Hematopoietic multipotent progenitor cell treated with erythropoietin and hydrocortisone succinate and interleukin-3 and kit ligand, for 17 days (in vitro differentiated cells): ENCODE measurements at regions not wholly inside any gene's neighbourhood (a gene's known extent, or its start where the extent isn't known, plus 50 kb on each side); places are given as distances from the start of the nearest gene placed in this dataset.

Experiments used
- DNase-seq: peaks from one replicate; pipeline ENCODE4 v3.0.0-alpha.2; 2015; ENCODE audit warnings: low spot score

DNA sequence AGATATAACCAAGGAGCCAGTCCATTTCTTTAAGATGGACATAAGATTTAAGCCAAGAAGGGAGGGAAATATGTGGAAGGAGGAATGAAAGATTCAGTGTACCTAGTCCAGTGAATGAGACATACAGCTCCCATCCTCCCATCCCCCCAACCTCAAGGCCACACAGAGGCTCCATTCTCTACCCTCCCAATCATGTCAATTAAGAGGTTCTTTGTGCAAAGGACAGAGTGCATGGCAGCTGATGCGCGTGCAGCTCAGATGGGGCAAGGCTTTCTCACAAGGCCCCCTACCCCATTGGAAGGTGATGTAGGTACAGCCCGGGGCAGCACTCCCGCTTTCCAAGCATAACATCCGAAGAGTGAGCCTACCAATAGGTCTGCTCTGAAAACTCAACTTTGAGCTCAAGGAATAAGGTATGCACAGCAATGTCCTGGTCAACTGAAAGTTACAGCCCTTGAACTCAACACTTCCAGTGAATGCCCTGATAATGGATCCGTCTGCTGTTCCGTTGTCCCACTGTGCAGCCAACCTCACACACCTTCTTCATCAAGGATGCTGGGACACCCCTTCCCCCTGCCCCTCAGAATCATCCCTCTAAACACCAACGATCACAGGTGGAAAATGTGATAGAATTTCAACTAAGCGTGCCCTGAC is 458.1 kb downstream of the SOX9 start:
- DNase-seq: no peak

GRCh38 chr17:72579990-72580320 is 459.1 kb downstream of the SOX9 start:
- no peak for DNase-seq

DNA sequence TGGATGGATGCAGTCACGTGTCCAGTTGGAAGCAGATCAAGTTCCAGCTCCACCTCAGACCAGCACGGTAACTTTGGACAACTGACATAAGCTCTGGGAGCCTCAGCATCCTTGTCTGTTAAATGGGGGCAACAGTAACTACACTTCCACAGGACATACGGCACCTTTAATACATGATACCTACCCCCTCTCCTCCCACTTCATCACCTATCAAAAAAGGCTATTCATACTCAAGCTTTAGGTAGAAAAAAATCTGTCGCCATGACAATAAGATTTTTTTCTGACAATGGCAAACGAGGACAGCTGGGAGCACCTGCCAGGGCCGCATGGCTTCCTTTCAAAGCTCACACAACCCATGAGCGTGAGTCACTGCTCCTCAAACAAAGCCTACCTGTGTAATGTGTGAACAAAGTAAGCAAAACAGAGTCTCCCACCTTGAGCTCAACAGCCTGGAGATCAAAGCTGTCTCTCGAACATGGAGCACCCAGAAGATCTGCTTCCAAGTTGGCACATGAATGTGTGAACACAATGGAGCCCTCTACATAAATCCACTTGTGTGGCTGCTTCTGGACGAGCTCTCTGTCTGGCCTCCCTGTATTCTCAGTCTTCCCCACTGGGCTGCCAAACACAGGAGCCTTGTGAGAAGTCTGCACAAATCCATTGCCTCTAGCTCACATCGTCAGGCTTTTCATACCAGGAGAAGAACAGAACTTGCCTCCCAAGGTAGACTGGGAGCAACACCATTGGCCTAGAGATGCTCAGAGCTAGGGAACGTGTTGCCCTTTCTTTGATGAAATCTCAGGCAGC is 459.7 kb downstream of the SOX9 start:
- DNase-seq: no peak

- DNase-seq: no peak
Measured at GRCh38 chr17:72587156-72587555, 466.3 kb downstream of the SOX9 start.

- DNase-seq: no peak
Measured at GRCh38 chr17:72587773-72588511, 467.1 kb downstream of the SOX9 start.

GRCh38 chr17:72588561-72588960 is 467.7 kb downstream of the SOX9 start:
- DNase-seq: no peak

DNA sequence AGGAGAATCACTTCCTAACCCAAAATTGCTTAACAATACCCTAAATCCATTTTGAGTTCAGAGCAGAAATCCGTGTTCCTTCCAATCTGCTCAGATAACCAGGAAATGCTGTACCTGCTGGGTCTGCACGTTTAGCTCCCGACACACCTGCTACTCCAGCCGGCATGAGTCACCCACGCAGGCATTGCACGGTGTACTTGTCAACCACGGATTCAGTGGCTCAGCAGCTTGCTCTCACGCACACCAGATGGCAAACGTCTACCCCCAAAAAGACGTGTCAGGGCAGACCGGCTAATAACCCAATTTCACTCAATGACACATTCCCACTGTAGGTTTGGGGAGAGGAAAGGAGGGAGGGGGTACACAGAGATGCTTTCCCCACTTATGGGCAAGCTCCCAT is 468.1 kb downstream of the SOX9 start:
- no peak for DNase-seq

DNA sequence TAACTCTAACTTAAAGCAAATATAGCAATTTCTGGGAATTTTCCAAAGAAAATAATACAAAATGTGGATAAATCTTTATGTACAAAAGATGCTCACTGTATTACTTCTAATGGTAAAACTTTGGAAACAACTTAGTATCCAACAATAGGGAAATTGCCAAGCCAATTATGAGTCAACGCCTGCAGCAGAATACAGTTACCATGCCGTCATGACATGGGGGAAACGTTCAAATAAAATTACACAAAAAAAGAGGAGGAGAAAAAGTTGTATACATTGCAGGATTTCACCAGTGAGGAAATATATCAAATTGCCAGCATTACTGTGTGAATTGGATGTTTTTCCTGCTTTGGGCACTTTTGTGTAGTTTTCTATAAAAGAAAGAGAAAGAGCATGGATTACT is 469.6 kb downstream of the SOX9 start:
- DNase-seq: no peak

GRCh38 chr17:72590882-72591281 is 470.1 kb downstream of the SOX9 start:
- DNase-seq: no peak

- no peak for DNase-seq
Measured at GRCh38 chr17:72591289-72592241, 470.7 kb downstream of the SOX9 start.

GRCh38 chr17:72592242-72592966 is 471.6 kb downstream of the SOX9 start:
- no peak for DNase-seq

- DNase-seq: no peak
Measured at GRCh38 chr17:72592967-72593325, 472.1 kb downstream of the SOX9 start.

DNA sequence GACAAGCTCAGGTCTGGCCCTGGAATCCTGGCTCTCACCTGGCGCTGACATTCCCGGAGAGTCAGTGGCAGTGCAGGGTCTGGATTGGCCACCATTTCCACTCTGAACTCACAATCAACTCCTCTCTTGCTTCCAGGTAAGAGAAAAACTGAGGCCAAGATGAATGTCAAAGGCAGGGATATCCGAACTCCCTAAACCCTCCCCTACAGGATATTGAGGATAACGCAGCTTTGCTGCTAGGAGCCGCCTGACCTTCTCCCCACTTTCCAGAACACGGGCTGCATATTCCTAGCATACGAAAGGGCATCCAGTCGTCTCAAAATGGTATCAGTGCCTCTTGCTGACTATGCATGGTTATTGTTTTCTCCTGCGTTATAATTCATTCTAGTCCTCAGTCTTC is 473.4 kb downstream of the SOX9 start:
- no peak for DNase-seq
